Effector memory CD4-positive, alpha-beta T cell (primary cell): ENCODE measurements at regions not wholly inside any gene's neighbourhood (a gene's known extent, or its start where the extent isn't known, plus 50 kb on each side); places are given as distances from the start of the nearest gene placed in this dataset.
A peak's percentile ranks its signal among the peaks of the same experiment; 100 is the strongest.
"Not testable (repeated sequence)": the region's sequence is repeated elsewhere in the genome, so short reads cannot be mapped to it uniquely, and the experiment has no call there.

ENCODE experiments used
- DNase-seq, 3 donors: peaks; one replicate each; pipeline ENCODE4 v3.0.0-alpha.2; 2020
- H3K27ac ChIP-seq: 2 replicates; pipeline ENCODE4 v1.7.0; 2013; ENCODE audit warnings: mild to moderate bottlenecking, low read length, moderate library complexity; ENCODE audit not compliant: insufficient read depth, poor library complexity, severe bottlenecking
- H3K27me3 ChIP-seq: replicated peaks from 2 replicates; pipeline ENCODE4 v1.7.0; 2013; ENCODE audit warnings: mild to moderate bottlenecking, low read length; ENCODE audit not compliant: insufficient read depth, control insufficient read depth, poor library complexity, severe bottlenecking
- H3K36me3 ChIP-seq: 2 replicates; pipeline ENCODE4 v1.7.0; 2013; ENCODE audit warnings: mild to moderate bottlenecking, low read length, moderate library complexity; ENCODE audit not compliant: control insufficient read depth, insufficient read depth
- H3K4me1 ChIP-seq: 2 replicates; pipeline ENCODE4 v1.7.0; 2013; ENCODE audit warnings: low read length, mild to moderate bottlenecking; ENCODE audit not compliant: control insufficient read depth, insufficient read depth, poor library complexity, severe bottlenecking
- H3K4me3 ChIP-seq: 2 replicates; pipeline ENCODE4 v1.7.0; 2013; ENCODE audit warnings: low read length, low read depth, mild to moderate bottlenecking; ENCODE audit not compliant: insufficient read depth, poor library complexity, severe bottlenecking
- H3K9me3 ChIP-seq: 2 replicates; pipeline ENCODE4 v1.7.0; 2013; ENCODE audit warnings: mild to moderate bottlenecking, low read length, moderate library complexity; ENCODE audit not compliant: control insufficient read depth

DNA sequence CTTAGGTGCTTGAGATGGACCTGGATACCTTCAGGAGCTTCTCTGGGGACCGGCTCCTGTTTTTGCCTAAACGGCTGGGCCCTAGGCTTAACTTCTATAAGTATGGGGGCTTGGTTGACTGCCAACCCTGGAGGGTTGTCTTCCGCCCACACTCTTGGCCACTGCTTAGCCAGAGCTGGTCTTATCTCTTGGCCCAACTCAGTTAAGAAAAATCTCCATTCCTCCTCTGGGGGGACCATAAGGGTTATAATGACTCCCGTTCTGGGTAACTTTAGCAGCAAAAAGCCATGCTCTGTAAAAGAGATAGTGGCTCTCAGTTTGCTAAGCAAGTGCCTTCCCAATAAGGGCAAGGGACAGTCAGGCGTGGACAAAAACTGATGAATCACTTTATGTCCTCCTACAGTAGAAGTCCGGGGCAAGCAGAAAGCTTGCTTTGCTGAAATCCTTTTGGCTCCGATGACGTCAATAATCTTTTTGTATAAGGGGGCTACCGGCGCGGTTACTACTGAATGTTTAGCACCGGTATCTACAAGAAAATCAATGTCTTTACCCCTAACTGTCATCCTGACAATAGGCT, 130.0 kb upstream of the CCZ1B start:
- H3K36me3 ChIP-seq, DNase-seq, H3K4me3 ChIP-seq, H3K4me1 ChIP-seq, H3K9me3 ChIP-seq, H3K27ac ChIP-seq, H3K27me3 ChIP-seq: not testable (repeated sequence)

DNA sequence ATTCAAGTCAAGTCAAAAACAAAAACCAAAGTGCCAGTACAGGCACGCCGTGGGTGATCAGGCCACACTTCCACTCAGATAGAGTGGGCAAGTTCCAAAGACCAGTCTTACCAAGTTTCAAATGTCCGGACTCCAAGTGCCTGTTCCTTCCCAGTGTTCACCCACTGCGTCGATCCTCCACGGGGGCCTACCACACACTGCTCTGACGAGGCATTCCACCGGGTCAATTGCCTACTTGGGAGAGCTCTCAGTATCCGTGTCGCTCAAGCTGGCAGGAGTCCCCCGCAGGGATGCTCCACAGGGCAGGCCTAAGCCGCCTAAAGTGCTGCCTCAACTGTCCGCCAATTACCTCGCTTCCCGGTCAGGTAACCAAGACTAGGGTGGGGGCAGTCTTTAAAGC, 132.3 kb upstream of the CCZ1B start:
- H3K27ac ChIP-seq, H3K4me3 ChIP-seq, H3K36me3 ChIP-seq, H3K4me1 ChIP-seq, H3K27me3 ChIP-seq, H3K9me3 ChIP-seq, DNase-seq: not testable (repeated sequence)

DNA sequence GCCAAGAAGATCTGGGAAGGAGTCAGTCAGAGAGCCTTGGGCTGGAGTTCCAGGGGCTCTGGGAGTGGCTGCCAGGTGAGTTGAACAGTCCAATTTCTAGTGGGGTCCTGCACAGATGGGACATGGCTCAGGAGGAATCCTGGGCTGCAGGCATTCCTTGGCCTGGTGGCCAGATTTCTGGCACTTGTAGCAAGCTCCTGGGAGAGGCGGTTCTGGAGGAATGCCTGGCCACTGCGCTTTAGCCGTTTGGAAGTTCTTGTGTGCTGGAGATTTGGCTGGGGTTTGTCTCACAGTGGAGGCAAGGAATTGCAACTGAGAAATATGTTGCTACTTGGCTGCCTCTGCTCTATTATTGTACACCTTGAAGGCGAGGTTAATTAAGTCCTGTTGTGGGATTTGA, 133.9 kb upstream of the CCZ1B start:
- not testable (repeated sequence) for H3K9me3 ChIP-seq, H3K4me3 ChIP-seq, H3K36me3 ChIP-seq, H3K4me1 ChIP-seq, DNase-seq, H3K27me3 ChIP-seq, H3K27ac ChIP-seq

DNA sequence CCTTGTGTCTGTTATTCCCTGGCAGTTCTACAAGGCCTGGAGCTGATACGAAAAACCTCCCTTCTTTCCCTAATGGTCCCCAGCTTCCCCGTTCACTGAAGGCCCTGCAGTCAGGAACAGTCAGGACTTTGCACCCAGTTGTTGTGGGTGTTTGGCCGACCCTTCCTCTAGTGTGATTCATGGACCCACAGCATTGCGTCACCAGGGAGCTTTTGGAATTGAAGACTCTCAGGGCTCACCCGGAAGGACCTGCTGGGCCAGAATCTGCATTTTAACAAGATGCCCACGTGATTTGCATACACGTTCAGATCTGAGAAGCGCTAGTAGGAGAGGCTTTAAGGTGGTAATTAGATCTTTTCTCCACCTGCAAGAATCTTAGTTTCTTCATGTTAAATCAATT, 136.8 kb upstream of the CCZ1B start:
- not testable (repeated sequence) for H3K4me1 ChIP-seq, H3K27ac ChIP-seq, H3K9me3 ChIP-seq, DNase-seq, H3K36me3 ChIP-seq, H3K4me3 ChIP-seq, H3K27me3 ChIP-seq

GRCh38 chr7:6965051-6965450, 139.0 kb upstream of the CCZ1B start:
- H3K9me3 ChIP-seq, H3K4me3 ChIP-seq, H3K27ac ChIP-seq, H3K4me1 ChIP-seq, H3K36me3 ChIP-seq, H3K27me3 ChIP-seq: not testable (repeated sequence)
- DNase-seq: peak; percentile 24 to 57 (median 25)

DNA sequence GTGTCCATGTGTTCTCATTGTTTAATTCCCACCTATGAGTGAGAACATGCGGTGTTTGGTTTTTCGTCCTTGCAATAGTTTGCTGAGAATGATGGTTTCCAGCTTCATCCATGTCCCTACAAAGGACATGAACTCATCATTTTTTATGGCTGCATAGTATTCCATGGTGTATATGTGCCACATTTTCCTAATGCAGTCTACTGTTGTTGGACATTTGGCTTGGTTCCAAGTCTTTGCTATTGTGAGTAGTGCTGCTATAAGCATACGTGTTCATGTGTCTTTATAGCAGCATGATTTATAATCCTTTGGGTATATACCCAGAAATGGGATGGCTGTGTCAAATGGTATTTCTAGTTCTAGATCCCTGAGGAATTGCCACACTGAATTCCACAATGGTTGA, 144.1 kb upstream of the CCZ1B start:
- not testable (repeated sequence) for DNase-seq, H3K4me1 ChIP-seq, H3K27ac ChIP-seq, H3K4me3 ChIP-seq, H3K9me3 ChIP-seq, H3K36me3 ChIP-seq, H3K27me3 ChIP-seq

DNA sequence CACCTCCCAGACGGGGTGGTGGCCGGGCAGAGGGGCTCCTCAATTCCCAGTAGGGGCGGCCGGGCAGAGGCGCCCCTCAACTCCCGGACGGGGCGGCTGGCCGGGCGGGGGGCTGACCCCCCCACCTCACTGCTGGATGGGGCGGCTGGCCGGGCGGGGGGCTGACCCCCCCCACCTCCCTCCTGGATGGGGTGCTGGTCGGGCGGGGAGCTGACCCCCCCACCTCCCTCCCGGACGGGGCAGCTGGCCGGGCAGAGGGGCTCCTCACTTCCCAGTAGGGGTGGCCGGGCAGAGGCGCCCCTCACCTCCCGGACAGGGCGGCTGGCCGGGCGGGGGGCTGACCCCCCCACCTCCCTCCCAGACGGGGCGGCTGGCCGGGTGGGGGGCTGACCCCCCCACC, 148.8 kb upstream of the CCZ1B start:
- H3K9me3 ChIP-seq, H3K4me3 ChIP-seq, H3K36me3 ChIP-seq, H3K4me1 ChIP-seq, H3K27me3 ChIP-seq, H3K27ac ChIP-seq, DNase-seq: not testable (repeated sequence)

DNA sequence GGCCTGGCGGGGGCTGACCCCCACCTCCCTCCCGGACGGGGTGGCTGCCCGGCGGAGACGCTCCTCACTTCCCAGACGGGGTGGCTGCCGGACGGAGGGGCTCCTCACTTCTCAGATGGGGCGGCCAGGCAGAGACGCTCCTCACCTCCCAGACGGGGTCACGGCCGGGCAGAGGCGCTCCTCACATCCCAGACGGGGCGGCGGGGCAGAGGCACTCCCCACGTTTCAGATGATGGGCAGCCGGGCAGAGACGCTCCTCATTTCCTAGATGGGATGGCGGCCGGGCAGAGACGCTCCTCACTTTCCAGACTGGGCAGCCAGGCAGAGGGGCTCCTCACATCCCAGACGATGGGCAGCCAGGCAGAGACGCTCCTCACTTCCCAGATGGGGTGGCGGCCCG, 149.3 kb upstream of the CCZ1B start:
- not testable (repeated sequence) for H3K36me3 ChIP-seq, DNase-seq, H3K4me1 ChIP-seq, H3K4me3 ChIP-seq, H3K9me3 ChIP-seq, H3K27ac ChIP-seq, H3K27me3 ChIP-seq

DNA sequence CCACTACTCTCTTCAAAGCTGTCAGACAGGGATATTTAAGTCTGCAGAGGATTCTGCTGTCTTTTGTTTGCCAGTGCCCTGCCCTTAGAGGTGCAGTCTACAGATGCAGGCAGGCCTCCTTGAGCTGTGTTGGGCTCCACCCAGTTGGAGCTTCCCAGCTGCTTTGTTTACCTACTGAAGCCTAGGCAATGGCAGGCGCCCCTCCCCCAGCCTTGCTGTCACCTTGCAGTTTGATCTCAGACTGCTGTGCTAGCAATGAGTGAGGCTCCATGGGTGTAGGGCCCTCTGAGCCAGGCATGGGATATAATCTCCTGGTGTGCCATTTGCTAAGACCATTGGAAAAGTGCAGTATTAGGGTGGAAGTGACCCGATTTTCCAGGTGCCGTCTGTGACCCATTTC, 151.3 kb upstream of the CCZ1B start:
- H3K4me3 ChIP-seq, H3K36me3 ChIP-seq, H3K4me1 ChIP-seq, DNase-seq, H3K27ac ChIP-seq, H3K27me3 ChIP-seq, H3K9me3 ChIP-seq: not testable (repeated sequence)

GRCh38 chr7:6978326-6978725, 152.3 kb upstream of the CCZ1B start:
- H3K27me3 ChIP-seq, H3K36me3 ChIP-seq, H3K27ac ChIP-seq, H3K4me1 ChIP-seq, DNase-seq, H3K4me3 ChIP-seq, H3K9me3 ChIP-seq: not testable (repeated sequence)

- DNase-seq, H3K27me3 ChIP-seq, H3K36me3 ChIP-seq, H3K4me1 ChIP-seq, H3K27ac ChIP-seq, H3K9me3 ChIP-seq, H3K4me3 ChIP-seq: not testable (repeated sequence)
Observed at GRCh38 chr7:6979456-6979855, 153.4 kb upstream of the CCZ1B start.
